Chondrocyte (in vitro differentiated cells): ENCODE measurements at regions not wholly inside any gene's neighbourhood (a gene's known extent, or its start where the extent isn't known, plus 50 kb on each side); places are given as distances from the start of the nearest gene placed in this dataset.
A peak's percentile ranks its signal among the peaks of the same experiment; 100 is the strongest.

Experiments
- DNase-seq: peaks from one replicate; pipeline ENCODE4 v3.0.0; 2021; ENCODE audit warnings: mixed read lengths, low spot score
- H3K27ac Mint-ChIP-seq: one replicate; pipeline ENCODE4 v1.8.0; 2021; ENCODE audit warnings: mild to moderate bottlenecking, moderate library complexity, mixed read lengths; ENCODE audit not compliant: unreplicated experiment
- H3K27me3 Mint-ChIP-seq: 2 replicates; pipeline ENCODE4 v1.8.0; 2021; ENCODE audit warnings: low read depth, mixed read lengths
- H3K36me3 Mint-ChIP-seq: 2 replicates; pipeline ENCODE4 v1.8.0; 2021; ENCODE audit warnings: low read depth, mixed read lengths
- H3K4me1 Mint-ChIP-seq: 2 replicates; pipeline ENCODE4 v1.8.0; 2021; ENCODE audit warnings: low read depth, mild to moderate bottlenecking, mixed read lengths
- H3K4me3 Mint-ChIP-seq: one replicate; pipeline ENCODE4 v1.8.0; 2021; ENCODE audit warnings: mild to moderate bottlenecking, moderate library complexity, mixed read lengths; ENCODE audit not compliant: unreplicated experiment
- H3K9me3 Mint-ChIP-seq: 2 replicates; pipeline ENCODE4 v1.8.0; 2021; ENCODE audit warnings: low read depth, mixed read lengths
- CTCF ChIP-seq: fragments of 200-600 bp; sonication (generic); IDR thresholded peaks from 2 replicates; pipeline ENCODE4 v1.5.0; 2021; ENCODE audit warnings: antibody characterized with exemption, mild to moderate bottlenecking, moderate library complexity

DNA sequence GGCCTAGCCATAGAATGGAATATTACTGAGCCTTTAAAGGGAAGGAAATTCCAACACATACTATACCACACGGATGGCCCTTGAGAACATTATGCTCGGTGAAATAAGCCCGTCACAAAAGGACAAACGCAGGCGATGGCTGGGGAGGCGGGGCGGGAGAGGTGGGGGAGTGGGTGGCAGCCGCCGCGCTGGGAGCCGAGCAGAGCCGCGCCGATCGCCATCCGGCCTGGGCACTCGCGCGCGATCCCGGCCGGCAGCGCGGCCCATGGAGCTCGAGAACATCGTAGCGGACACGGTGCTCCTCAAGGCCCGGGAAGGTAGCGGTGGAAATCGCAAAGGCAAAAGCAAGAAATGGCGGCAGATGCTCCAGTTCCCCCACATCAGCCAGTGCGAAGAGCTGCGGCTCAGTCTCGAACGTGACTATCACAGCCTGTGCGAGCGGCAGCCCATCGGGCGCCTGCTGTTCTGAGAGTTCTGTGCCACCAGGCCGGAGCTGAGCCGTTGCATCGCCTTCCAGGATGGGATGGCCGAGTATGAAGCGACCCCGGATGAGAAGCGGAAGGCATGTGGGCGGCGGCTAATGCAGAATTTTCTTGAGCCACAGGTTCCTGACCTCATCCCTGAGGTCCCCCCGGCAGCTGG is 140.1 kb downstream of the ZDHHC20 start:
- Mint-ChIP-seq H3K4me1 (no peaks in the 10 kb centered on the region), H3K27ac (no peak overlapping the region), H3K4me3 (no peak overlapping the region), H3K27me3 (no peaks in the 10 kb centered on the region), H3K9me3 (peaks cover 5% of the 10 kb centered on the region), H3K36me3 (peaks cover 2% of the 10 kb centered on the region)
- peak; percentile 48 for DNase-seq
- TF ChIP-seq CTCF, result no peak

GRCh38 chr13:21319869-21320641 is 139.0 kb downstream of the ZDHHC20 start:
- Mint-ChIP-seq H3K27me3 (no peaks in the 10 kb centered on the region), H3K36me3 (peaks cover 2% of the 10 kb centered on the region), H3K4me1 (no peaks in the 10 kb centered on the region), H3K4me3 (no peak overlapping the region), H3K9me3 (peaks cover 5% of the 10 kb centered on the region), H3K27ac (no peak overlapping the region)
- peak; percentile 80 for DNase-seq
- TF ChIP-seq CTCF, result no peak

GRCh38 chr13:21320642-21321034 is 138.5 kb downstream of the ZDHHC20 start:
- no peak overlapping the region for H3K4me3 Mint-ChIP-seq
- no peaks in the 10 kb centered on the region for H3K27me3 Mint-ChIP-seq
- DNase-seq, result peak; percentile 68

GRCh38 chr13:21321269-21321668 is 137.8 kb downstream of the ZDHHC20 start:
- DNase-seq, result peak; percentile 75
- H3K27ac Mint-ChIP-seq, result no peak overlapping the region
- H3K4me1 Mint-ChIP-seq, result peaks cover 5% of the 10 kb centered on the region
- TF ChIP-seq CTCF, result no peak
- peaks cover 5% of the 10 kb centered on the region for H3K9me3 Mint-ChIP-seq
- H3K36me3 Mint-ChIP-seq, result no peaks in the 10 kb centered on the region
- no peak overlapping the region for H3K4me3 Mint-ChIP-seq
- H3K27me3 Mint-ChIP-seq, result no peaks in the 10 kb centered on the region

More at GRCh38 chr13:21320642-21321034, 138.5 kb downstream of the ZDHHC20 start:
- Mint-ChIP-seq H3K27ac (no peak overlapping the region), H3K9me3 (peaks cover 5% of the 10 kb centered on the region), H3K36me3 (peaks cover under 1% of the 10 kb centered on the region), H3K4me1 (peaks cover 2% of the 10 kb centered on the region)
- no peak for TF ChIP-seq CTCF

DNA sequence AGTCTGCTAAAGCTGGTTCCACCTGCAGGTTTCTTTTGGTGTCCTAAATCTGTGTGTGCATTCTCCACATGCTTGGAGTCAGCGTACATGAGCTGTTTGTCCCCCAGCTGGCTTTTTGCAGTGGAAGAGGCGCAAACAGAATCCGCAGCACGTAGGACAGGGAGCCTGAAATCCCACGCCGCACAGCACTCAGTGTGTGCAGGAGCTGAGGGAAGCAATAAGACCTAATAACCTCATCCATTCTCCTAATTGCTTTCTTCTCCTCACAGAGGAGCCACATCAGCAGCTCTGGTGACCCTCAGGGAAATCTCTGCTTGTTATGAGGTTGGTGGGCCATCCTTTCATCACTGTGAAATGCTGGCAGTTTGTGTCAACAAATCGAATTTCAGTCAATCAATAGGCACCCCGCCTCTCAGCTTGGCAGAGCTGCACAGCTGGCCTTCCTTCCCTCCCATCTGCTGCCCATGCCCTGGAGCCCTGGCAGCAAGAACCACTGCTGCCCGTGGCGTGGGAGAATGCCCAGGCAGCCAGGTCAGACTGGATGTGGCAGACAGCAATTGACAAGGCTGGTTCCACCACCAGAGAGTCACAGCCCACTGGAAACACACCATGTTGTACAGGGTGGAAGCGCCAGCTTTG is 136.7 kb downstream of the ZDHHC20 start:
- Mint-ChIP-seq H3K4me1 (peaks cover 16% of the 10 kb centered on the region), H3K27me3 (no peaks in the 10 kb centered on the region), H3K27ac (no peak overlapping the region), H3K36me3 (no peaks in the 10 kb centered on the region), H3K9me3 (peaks cover 1% of the 10 kb centered on the region), H3K4me3 (no peak overlapping the region)
- no peak for TF ChIP-seq CTCF
- DNase-seq, result peak; percentile 57
